HPDE6-E6E7 (cell line): ENCODE measurements at regions not wholly inside any gene's neighbourhood (a gene's known extent, or its start where the extent isn't known, plus 50 kb on each side); places are given as distances from the start of the nearest gene placed in this dataset.

Experiments used
- DNase-seq: peaks from one replicate; pipeline ENCODE4 v3.0.0; 2011; ENCODE audit warnings: missing footprints; ENCODE audit errors: extremely low spot score

- no peak for DNase-seq
Measured at GRCh38 chr9:126017758-126018157, 270.6 kb downstream of the PBX3 start.

- no peak for DNase-seq
Measured at GRCh38 chr9:126020836-126021235, 273.7 kb downstream of the PBX3 start.

- DNase-seq = no peak
Measured at GRCh38 chr9:126023962-126024361, 276.8 kb downstream of the PBX3 start.

GRCh38 chr9:126024581-126025230, 277.5 kb downstream of the PBX3 start:
- no peak for DNase-seq

- no peak for DNase-seq
Measured at GRCh38 chr9:126025991-126026390, 278.8 kb downstream of the PBX3 start.

GRCh38 chr9:126027566-126027965, 280.4 kb downstream of the PBX3 start:
- DNase-seq = no peak

GRCh38 chr9:126028746-126029145, 281.6 kb downstream of the PBX3 start:
- no peak for DNase-seq

- no peak for DNase-seq
Measured at GRCh38 chr9:126030716-126031115, 283.5 kb downstream of the PBX3 start.

- DNase-seq = no peak
Measured at GRCh38 chr9:126031116-126031515, 283.9 kb downstream of the PBX3 start.

GRCh38 chr9:126032135-126032534, 285.0 kb downstream of the PBX3 start:
- no peak for DNase-seq

- DNase-seq = no peak
Measured at GRCh38 chr9:126033318-126033717, 286.1 kb downstream of the PBX3 start.

- no peak for DNase-seq
Measured at GRCh38 chr9:126033956-126034355, 286.8 kb downstream of the PBX3 start.

GRCh38 chr9:126036881-126037291, 289.7 kb downstream of the PBX3 start:
- DNase-seq = no peak

- no peak for DNase-seq
Measured at GRCh38 chr9:126038790-126039189, 287.8 kb upstream of the MVB12B start.

GRCh38 chr9:126043681-126044080, 282.9 kb upstream of the MVB12B start:
- no peak for DNase-seq

- no peak for DNase-seq
Measured at GRCh38 chr9:126049088-126049487, 277.5 kb upstream of the MVB12B start.

GRCh38 chr9:126049896-126050604, 276.6 kb upstream of the MVB12B start:
- no peak for DNase-seq

GRCh38 chr9:126050605-126050990, 276.0 kb upstream of the MVB12B start:
- no peak for DNase-seq

- DNase-seq = no peak
Measured at GRCh38 chr9:126051446-126052130, 275.0 kb upstream of the MVB12B start.

GRCh38 chr9:126052791-126053190, 273.8 kb upstream of the MVB12B start:
- no peak for DNase-seq

- no peak for DNase-seq
Measured at GRCh38 chr9:126053913-126054312, 272.7 kb upstream of the MVB12B start.

- DNase-seq = peak; percentile 54
Measured at GRCh38 chr9:126055381-126055985, 271.1 kb upstream of the MVB12B start.
